Fibroblast of lung (primary cell): ENCODE measurements at regions not wholly inside any gene's neighbourhood (a gene's known extent, or its start where the extent isn't known, plus 50 kb on each side); places are given as distances from the start of the nearest gene placed in this dataset.

Experiments
- DNase-seq, 2 donors: peaks; one replicate each; pipeline versions ENCODE4 v3.0.0 to v3.0.0-alpha.2; 2010; ENCODE audit warnings: low read depth in 2 of 2
- H2AFZ ChIP-seq: 2 replicates; pipeline ENCODE4 v1.5.1; 2012; ENCODE audit warnings: low read length, control low read depth, inconsistent platforms
- H3K27ac ChIP-seq: 2 replicates; pipeline ENCODE4 v1.5.1; 2011; ENCODE audit warnings: low read length, control low read depth; ENCODE audit not compliant: insufficient read depth
- H3K27me3 ChIP-seq: 2 replicates; pipeline ENCODE4 v1.5.1; 2011; ENCODE audit warnings: mild to moderate bottlenecking, low read length; ENCODE audit not compliant: control insufficient read depth, insufficient read depth
- H3K36me3 ChIP-seq: 2 replicates; pipeline ENCODE4 v1.5.1; 2011; ENCODE audit warnings: low read length; ENCODE audit not compliant: control insufficient read depth, insufficient read depth
- H3K4me1 ChIP-seq: 2 replicates; pipeline ENCODE4 v1.5.1; 2011; ENCODE audit warnings: low read length; ENCODE audit not compliant: control insufficient read depth, insufficient read depth; ENCODE audit errors: extremely low read depth
- H3K4me2 ChIP-seq: 2 replicates; pipeline ENCODE4 v1.5.1; 2011; ENCODE audit warnings: low read length, control low read depth; ENCODE audit not compliant: insufficient read depth; ENCODE audit errors: extremely low read depth
- H3K4me3 ChIP-seq, 4 experiments: fragments of 200-600 bp in 1 of 4; sonication (generic) in 1 of 4; replicated peaks in 1 of 4; 2 replicates each; pipeline ENCODE4 v1.5.1; 2011 to 2016; ENCODE audit warnings: low read length in 4 of 4, low read depth in 3 of 4, mild to moderate bottlenecking in 3 of 4, control low read depth in 2 of 4, inconsistent platforms in 1 of 4, mixed read lengths in 1 of 4; ENCODE audit not compliant: insufficient read depth in 1 of 4; ENCODE audit errors: control extremely low read depth in 1 of 4
- H3K79me2 ChIP-seq: 2 replicates; pipeline ENCODE4 v1.5.1; 2012; ENCODE audit warnings: mild to moderate bottlenecking, low read length, inconsistent platforms; ENCODE audit not compliant: control insufficient read depth, insufficient read depth
- H3K9ac ChIP-seq: 2 replicates; pipeline ENCODE4 v1.5.1; 2011; ENCODE audit warnings: mild to moderate bottlenecking, low read length, control low read depth; ENCODE audit not compliant: insufficient read depth
- H3K9me3 ChIP-seq: 2 replicates; pipeline ENCODE4 v1.5.1; 2012; ENCODE audit warnings: low read depth, low read length; ENCODE audit not compliant: control insufficient read depth, insufficient read depth
- H4K20me1 ChIP-seq: 2 replicates; pipeline ENCODE4 v1.5.1; 2011; ENCODE audit warnings: low read length; ENCODE audit not compliant: control insufficient read depth, insufficient read depth; ENCODE audit errors: extremely low read depth
- CTCF ChIP-seq, 2 donors: IDR thresholded peaks in 1 of 2; conservative IDR thresholded peaks in 1 of 2; 1 replicate in 1 of 2; 2 replicates in 1 of 2; pipeline ENCODE4 v1.5.1; 2011 to 2012; ENCODE audit warnings: low read length in 2 of 2, control low read depth in 1 of 2, inconsistent platforms in 1 of 2, low read depth in 1 of 2, mild to moderate bottlenecking in 1 of 2
- EZH2 ChIP-seq: IDR thresholded peaks from 2 replicates; pipeline ENCODE4 v1.5.1; 2012; ENCODE audit warnings: low read length, control low read depth, mild to moderate bottlenecking; ENCODE audit errors: missing control alignments

- H3K36me3 ChIP-seq, result no peaks in the 10 kb centered on the region
- no peak for TF ChIP-seq CTCF (conservative IDR thresholded peaks at IDR 0.05 in 1 of 2, IDR thresholded peaks at IDR 0.05 in 1 of 2; ENCODE audit: low read depth in 1 of 2, low read length in 2 of 2)
- no peak for TF ChIP-seq EZH2
Measured at GRCh38 chr18:10361660-10362059, 92.8 kb upstream of the APCDD1 start.

GRCh38 chr18:10365021-10365500 lies 89.4 kb upstream of the APCDD1 start:
- Histone ChIP-seq H3K27me3 (no peaks in the 10 kb centered on the region), H3K36me3 (no peaks in the 10 kb centered on the region), H3K27ac (no peak overlapping the region), H3K79me2 (no peaks in the 10 kb centered on the region), H3K9me3 (no peaks in the 10 kb centered on the region), H4K20me1 (no peaks in the 10 kb centered on the region), H2AFZ (no peak overlapping the region), H3K9ac (no peak overlapping the region), H3K4me2 (no peak overlapping the region), H3K4me1 (no peaks in the 10 kb centered on the region), H3K4me3 (no peak overlapping the region)
- TF ChIP-seq CTCF (conservative IDR thresholded peaks at IDR 0.05 in 1 of 2, IDR thresholded peaks at IDR 0.05 in 1 of 2; ENCODE audit: low read depth in 1 of 2, low read length in 2 of 2), result no peak
- no peak for TF ChIP-seq EZH2
- no peak for DNase-seq

More at GRCh38 chr18:10361660-10362059, 92.8 kb upstream of the APCDD1 start:
- H3K9me3 ChIP-seq, result no peaks in the 10 kb centered on the region
- H2AFZ ChIP-seq, result no peak overlapping the region
- no peak overlapping the region for H3K4me3 ChIP-seq
- H3K27ac ChIP-seq, result no peak overlapping the region
- H3K27me3 ChIP-seq, result no peaks in the 10 kb centered on the region
- H3K9ac ChIP-seq, result no peak overlapping the region
- no peak for DNase-seq
- no peaks in the 10 kb centered on the region for H3K4me1 ChIP-seq
- no peaks in the 10 kb centered on the region for H4K20me1 ChIP-seq
- no peak overlapping the region for H3K4me2 ChIP-seq
- no peaks in the 10 kb centered on the region for H3K79me2 ChIP-seq

DNA sequence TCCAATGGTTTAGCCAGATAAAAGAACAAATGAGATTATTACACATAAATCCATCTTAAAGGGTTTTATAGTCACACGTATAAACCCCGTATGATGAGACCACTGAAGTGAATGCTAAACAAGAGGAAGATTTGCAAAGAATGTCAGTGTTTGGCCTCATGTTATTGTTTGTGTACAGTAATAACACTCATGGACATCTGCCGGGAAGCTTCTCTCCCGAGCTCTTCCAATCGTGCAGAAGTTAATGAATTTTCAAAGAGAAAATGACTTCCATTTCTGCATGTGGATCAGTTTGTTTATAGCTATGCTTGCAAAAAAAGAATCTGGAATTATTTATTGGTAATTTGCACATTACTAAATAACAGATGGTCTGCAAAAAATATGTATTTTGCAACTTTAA lies 88.5 kb upstream of the APCDD1 start:
- Histone ChIP-seq H4K20me1 (no peaks in the 10 kb centered on the region), H3K27me3 (no peaks in the 10 kb centered on the region), H3K36me3 (no peaks in the 10 kb centered on the region), H3K4me3 (no peak overlapping the region), H3K4me2 (no peak overlapping the region), H3K4me1 (no peaks in the 10 kb centered on the region), H3K9me3 (no peaks in the 10 kb centered on the region), H3K79me2 (no peaks in the 10 kb centered on the region), H3K27ac (no peak overlapping the region), H3K9ac (no peak overlapping the region), H2AFZ (no peak overlapping the region)
- no peak for DNase-seq
- no peak for TF ChIP-seq CTCF (conservative IDR thresholded peaks at IDR 0.05 in 1 of 2, IDR thresholded peaks at IDR 0.05 in 1 of 2; ENCODE audit: low read depth in 1 of 2, low read length in 2 of 2)
- TF ChIP-seq EZH2, result no peak
